ENCODE measurements at regions not wholly inside any gene's neighbourhood (a gene's known extent, or its start where the extent isn't known, plus 50 kb on each side); places are given as distances from the start of the nearest gene placed in this dataset.
"Not testable (repeated sequence)": the region's sequence is repeated elsewhere in the genome, so short reads cannot be mapped to it uniquely, and the experiment has no call there.

DNA sequence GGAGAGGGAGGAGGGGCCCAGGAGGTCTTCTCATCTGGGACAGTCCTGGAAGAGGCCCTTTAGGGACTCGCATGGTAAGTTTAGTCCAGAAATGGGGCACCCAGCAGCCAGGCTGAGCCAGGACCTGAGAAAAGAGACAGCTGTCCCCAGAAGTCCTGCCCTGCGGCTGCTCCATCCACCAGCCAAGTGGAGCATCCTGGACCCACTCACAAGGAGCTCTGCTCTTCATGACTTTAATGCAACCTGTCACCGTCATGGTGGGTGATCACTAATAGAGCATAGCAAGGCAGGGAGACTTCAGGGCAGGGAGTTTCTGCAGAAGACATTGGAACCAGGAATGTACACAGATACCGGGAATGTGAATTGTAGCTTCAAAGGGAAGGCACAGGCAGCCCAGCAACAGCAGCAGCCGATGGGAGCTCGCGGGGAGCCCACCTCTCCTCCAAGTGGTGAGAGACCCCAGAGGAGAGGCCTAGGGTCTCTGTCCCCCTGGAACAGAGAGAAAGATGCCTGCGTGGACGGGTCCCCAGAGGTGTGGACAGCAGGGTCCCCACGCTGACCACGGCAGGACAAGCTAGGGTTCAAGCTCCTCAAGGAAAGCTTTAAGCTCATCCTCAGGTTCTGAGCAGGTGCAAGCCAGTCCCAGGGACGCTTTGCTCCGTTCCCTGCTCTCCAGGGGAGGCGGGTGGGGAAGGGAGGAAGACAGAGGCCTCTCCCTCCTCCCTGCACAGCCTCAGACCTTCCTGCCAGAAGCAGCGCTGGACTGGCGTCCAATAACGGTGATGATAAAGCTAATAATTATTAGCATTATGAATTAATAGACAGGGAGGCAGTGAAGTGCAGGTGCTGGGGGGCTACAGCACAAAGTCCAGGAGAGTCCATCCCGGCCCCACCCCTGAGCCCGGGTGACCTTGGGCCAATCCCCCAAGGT, 335.3 kb downstream of the ADGRD1 start:
- not testable (repeated sequence) for DNase-seq

- DNase-seq, result not testable (repeated sequence)
These were observed 336.1 kb downstream of the ADGRD1 start for GRCh38 chr12:131289807-131290206.

DNA sequence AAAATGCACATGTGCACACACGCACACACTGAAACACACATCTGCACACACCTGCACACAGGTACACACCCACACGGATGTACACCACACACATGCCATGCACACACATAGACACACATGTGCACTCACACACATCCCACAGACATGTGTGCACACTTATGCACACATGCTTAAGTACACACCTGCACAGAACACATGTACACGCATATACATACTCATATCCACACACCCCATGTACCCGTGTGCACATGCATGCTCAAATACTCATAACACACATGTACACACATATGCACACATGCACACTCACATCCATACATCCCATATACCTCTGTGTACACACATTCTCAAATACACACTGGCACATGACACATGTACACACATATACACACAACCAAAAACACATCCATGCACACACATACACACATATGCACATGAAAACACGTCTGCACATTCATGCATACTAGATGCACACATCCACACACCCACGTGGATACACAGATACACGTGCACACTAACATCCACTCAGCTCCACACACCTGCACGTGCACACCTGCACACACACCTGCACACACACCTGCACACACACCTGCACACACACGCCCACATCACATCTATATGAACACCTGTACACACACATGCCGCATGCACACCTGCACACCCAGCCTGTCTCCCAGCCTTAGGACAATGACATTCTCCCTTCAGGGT, 336.7 kb downstream of the ADGRD1 start:
- DNase-seq, result no peak

DNA sequence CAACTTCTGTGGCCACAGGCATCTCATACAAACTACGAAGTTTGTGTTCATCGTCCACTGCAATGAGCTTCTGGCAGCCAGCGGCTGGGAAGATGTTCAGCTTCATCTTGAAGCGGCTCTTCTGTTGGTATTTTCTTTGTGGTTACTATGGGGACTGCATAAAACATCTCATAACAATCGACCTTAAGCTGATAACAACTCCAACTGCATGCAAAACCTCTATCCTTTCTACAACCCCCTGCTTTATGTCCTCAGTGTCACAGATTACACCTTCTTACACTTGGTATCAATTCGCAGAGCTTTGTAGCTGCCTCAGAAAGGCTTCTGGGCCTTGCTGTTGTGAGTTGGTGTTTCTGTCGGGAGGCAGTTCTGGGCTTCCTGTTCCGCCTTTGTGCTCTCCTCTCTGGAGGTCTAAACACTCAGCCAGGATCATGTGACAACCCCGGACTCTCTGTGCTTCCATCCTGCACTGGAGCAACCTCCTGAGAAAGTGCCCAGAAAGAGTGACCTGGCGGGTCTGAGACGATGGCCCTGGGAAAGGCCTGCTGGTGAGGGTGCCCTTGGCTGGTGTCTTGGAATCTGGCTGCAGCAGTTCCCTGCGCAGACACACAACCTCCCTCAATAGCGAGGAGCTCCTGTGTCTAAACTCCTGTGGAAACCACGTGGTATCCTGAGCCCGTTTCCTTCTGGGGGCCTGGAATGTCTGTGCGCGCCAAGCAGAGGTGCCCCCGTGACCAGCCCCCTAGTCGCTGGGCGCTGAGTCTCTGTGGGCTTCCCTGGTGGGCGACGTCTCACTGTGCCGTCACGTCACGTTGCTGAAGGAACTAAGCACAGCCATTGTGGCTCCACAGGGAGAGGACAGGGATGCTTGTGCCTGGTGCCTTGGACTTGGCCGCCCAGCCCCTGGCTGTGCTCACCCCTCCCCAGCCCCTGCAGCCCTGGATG, 339.6 kb downstream of the ADGRD1 start:
- DNase-seq, result not testable (repeated sequence)

- not testable (repeated sequence) for DNase-seq
These were observed 341.0 kb downstream of the ADGRD1 start for GRCh38 chr12:131294716-131295115.

- not testable (repeated sequence) for DNase-seq
These were observed 341.4 kb downstream of the ADGRD1 start for GRCh38 chr12:131295117-131295516.

DNA sequence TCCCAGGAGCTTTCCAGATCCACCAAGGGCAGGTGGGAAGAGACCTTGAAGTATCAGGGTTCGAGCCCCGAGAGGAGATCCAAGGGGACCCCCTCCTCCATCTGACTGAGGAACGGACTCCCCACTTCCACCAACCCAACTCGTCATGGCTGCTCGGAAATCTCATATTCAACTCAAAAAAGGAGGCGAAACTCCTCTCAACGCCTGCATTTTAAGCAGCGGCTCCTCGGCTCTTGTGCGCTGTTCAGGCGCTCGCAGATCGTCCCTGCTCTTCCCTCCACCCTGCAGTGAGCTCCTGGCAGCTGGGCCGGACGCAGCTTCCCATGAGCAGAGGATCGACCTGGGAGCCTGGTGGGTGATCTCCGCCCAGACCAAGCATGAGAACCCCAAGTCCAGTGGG, 341.9 kb downstream of the ADGRD1 start:
- not testable (repeated sequence) for DNase-seq

GRCh38 chr12:131296136-131296535, 342.4 kb downstream of the ADGRD1 start:
- DNase-seq, result not testable (repeated sequence)

DNA sequence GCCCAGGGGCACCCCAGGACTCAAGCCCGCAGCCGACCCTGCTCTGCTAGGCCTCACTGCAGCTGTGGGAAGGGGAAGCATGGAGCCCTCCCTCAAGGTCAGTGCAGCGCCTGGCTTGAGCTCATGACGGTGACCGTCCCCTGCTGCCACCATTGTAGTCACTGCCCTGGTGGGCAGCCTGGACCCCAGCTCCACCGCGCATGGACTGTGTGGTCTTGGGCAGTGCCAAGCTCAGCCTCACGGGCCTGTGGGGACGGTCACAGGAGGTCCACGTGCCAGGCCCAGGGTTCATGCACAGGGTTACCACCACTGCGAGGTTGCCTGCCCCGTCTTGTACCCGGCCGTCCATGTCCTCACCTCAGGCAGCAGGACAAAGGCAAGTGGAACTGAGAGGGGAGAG, 342.9 kb downstream of the ADGRD1 start:
- not testable (repeated sequence) for DNase-seq

GRCh38 chr12:131298526-131299369, 345.0 kb downstream of the ADGRD1 start:
- not testable (repeated sequence) for DNase-seq

DNA sequence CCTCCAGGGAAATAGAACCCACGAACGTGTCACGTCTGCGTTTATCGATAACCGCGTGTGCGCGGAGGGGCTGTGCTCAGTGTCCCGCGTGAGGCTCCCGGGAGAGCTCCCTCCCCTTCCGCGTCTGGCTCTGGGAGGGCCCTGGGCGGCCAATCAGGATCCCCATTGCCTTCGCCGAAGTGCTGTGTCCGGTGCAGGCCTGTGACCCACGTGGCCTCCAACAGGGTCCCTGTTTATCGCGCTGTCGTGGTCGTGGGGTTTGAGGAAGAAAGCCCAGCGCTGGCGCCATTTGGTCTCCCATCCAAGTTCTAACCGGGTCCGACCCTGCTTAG, 345.6 kb downstream of the ADGRD1 start:
- DNase-seq, result not testable (repeated sequence)

GRCh38 chr12:131303576-131303975, 349.9 kb downstream of the ADGRD1 start:
- DNase-seq, result not testable (repeated sequence)

GRCh38 chr12:131304642-131305041, 350.9 kb downstream of the ADGRD1 start:
- DNase-seq, result not testable (repeated sequence)

GRCh38 chr12:131309700-131310099, 356.0 kb downstream of the ADGRD1 start:
- DNase-seq, result no peak

DNA sequence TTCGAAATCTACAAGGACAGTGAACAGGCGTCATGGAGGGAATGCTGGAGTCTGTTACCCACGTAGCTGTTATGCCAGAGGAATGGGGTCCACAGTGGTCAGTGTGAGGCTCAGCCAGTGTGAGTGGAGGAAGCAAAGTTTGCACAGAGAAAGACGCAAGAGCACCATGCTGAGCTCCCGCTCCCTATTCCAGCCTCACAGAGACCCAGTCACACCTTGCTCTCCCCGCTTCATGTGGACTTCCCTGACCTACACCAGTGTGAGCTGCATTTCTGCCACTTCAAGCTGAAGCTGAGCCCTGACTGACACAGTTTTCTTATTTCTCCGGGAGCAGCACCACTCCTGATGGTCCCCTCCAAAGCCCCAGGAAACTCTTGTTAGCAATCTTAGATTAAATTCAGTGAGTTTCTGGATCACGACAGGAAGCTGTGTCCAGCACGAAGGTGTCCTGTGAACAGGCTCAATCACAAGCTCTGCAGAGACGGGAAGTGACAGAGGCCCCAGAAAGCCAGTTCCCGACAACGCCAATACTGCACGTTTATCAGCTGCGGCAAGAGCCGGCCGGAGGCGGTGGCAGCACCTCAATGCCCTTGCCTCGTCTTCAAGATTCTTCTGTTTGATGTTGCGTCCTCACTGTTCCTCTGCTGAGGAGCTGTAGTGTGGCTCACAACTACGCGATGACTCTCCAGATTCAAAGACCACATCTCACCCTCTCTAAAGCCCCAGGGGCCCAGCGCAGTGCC, 356.7 kb downstream of the ADGRD1 start:
- not testable (repeated sequence) for DNase-seq

GRCh38 chr12:131311279-131311722, 357.6 kb downstream of the ADGRD1 start:
- DNase-seq, result peak; percentile 21

GRCh38 chr12:131311764-131312163, 358.1 kb downstream of the ADGRD1 start:
- DNase-seq, result no peak

- DNase-seq, result not testable (repeated sequence)
These were observed 358.7 kb downstream of the ADGRD1 start for GRCh38 chr12:131312382-131312781.

GRCh38 chr12:131312793-131313545, 359.3 kb downstream of the ADGRD1 start:
- no peak for DNase-seq

DNA sequence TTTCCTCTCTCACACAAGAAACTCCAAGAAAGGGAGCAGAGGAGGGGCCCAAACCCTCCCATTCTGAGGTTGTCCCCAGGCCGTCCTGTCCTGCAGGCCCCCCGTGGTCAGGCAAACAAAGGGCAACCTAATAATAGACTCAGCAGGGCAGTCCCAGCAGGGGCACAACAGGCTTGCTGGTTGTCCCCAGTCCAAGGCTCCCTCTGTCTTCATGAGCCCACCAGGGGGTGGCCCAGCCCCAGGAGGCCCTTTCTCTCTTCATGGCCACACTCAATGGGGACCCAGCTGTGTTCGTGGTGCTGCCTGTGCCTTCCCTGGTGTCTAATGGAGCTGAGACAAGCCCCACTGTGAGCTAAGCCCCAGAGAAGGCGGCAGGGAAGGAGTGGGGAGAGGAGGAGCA, 359.9 kb downstream of the ADGRD1 start:
- DNase-seq, result no peak

Measured in right kidney (tissue), 1 donor.